ENCODE measurements at regions not wholly inside any gene's neighbourhood (a gene's known extent, or its start where the extent isn't known, plus 50 kb on each side); places are given as distances from the start of the nearest gene placed in this dataset.

GRCh38 chr20:22921595-22922421 is 113.3 kb upstream of the SSTR4 start:
- no peak for DNase-seq

- no peak for DNase-seq
Observed at GRCh38 chr20:22922987-22923386, 112.1 kb upstream of the SSTR4 start.

- no peak for DNase-seq
Observed at GRCh38 chr20:22924046-22924737, 110.9 kb upstream of the SSTR4 start.

- DNase-seq = no peak
Observed at GRCh38 chr20:22924949-22925612, 110.0 kb upstream of the SSTR4 start.

- no peak for DNase-seq
Observed at GRCh38 chr20:22925613-22925983, 109.5 kb upstream of the SSTR4 start.

GRCh38 chr20:22927537-22927936 is 107.6 kb upstream of the SSTR4 start:
- DNase-seq = no peak

GRCh38 chr20:22928679-22929078 is 106.4 kb upstream of the SSTR4 start:
- no peak for DNase-seq

GRCh38 chr20:22929661-22930060 is 105.5 kb upstream of the SSTR4 start:
- no peak for DNase-seq

GRCh38 chr20:22931653-22932608 is 103.2 kb upstream of the SSTR4 start:
- DNase-seq = no peak

GRCh38 chr20:22939181-22939580 is 95.9 kb upstream of the SSTR4 start:
- DNase-seq = no peak

- DNase-seq = no peak
Observed at GRCh38 chr20:22940350-22940749, 94.8 kb upstream of the SSTR4 start.

GRCh38 chr20:22941550-22941949 is 93.6 kb upstream of the SSTR4 start:
- DNase-seq = no peak

GRCh38 chr20:22942742-22943141 is 92.4 kb upstream of the SSTR4 start:
- DNase-seq = no peak

- no peak for DNase-seq
Observed at GRCh38 chr20:22944062-22944461, 91.0 kb upstream of the SSTR4 start.

- no peak for DNase-seq
Observed at GRCh38 chr20:22944936-22945335, 90.2 kb upstream of the SSTR4 start.

- no peak for DNase-seq
Observed at GRCh38 chr20:22946596-22946995, 88.5 kb upstream of the SSTR4 start.

GRCh38 chr20:22949331-22950109 is 85.6 kb upstream of the SSTR4 start:
- no peak for DNase-seq

- DNase-seq = no peak
Observed at GRCh38 chr20:22951966-22952365, 83.1 kb upstream of the SSTR4 start.

- no peak for DNase-seq
Observed at GRCh38 chr20:22954661-22955060, 80.5 kb upstream of the SSTR4 start.

GRCh38 chr20:22958390-22958789 is 76.7 kb upstream of the SSTR4 start:
- DNase-seq = no peak

Data from C1 segment of cervical spinal cord (tissue), 14 donors.